ENCODE measurements at regions not wholly inside any gene's neighbourhood (a gene's known extent, or its start where the extent isn't known, plus 50 kb on each side); places are given as distances from the start of the nearest gene placed in this dataset.
"Not testable (repeated sequence)": the region's sequence is repeated elsewhere in the genome, so short reads cannot be mapped to it uniquely, and the experiment has no call there.

GRCh38 chr7:91719008-91719407 is 161.5 kb downstream of the MTERF1 start:
- CTCF ChIA-PET: no interaction called here
- no peak overlapping the region for H3K4me3 ChIP-seq (ENCODE audit: low read depth, low read length)
- no peak for TF ChIP-seq CTCF (IDR thresholded peaks at IDR 0.05; ENCODE audit: low read depth, low read length)
- DNase-seq (ENCODE audit: low read depth, low spot score): no peak
- H3K27me3 ChIP-seq (ENCODE audit: control insufficient read depth, insufficient read depth, low read length): no peaks in the 10 kb centered on the region
- H3K27ac ChIP-seq (ENCODE audit: low read depth, low read length): no peak overlapping the region
- POLR2A ChIA-PET: no interaction called here
- H3K9me3 ChIP-seq (ENCODE audit: control insufficient read depth, insufficient read depth, low read length): no peaks in the 10 kb centered on the region

GRCh38 chr7:91720260-91720937 is 160.1 kb downstream of the MTERF1 start:
- H3K27me3 ChIP-seq (ENCODE audit: control insufficient read depth, insufficient read depth, low read length): no peaks in the 10 kb centered on the region
- POLR2A ChIA-PET: no interaction called here
- H3K27ac ChIP-seq (ENCODE audit: low read depth, low read length): no peak overlapping the region
- no peak for TF ChIP-seq CTCF (IDR thresholded peaks at IDR 0.05; ENCODE audit: low read depth, low read length)
- CTCF ChIA-PET: no interaction called here
- H3K4me3 ChIP-seq (ENCODE audit: low read depth, low read length): no peak overlapping the region
- H3K9me3 ChIP-seq (ENCODE audit: control insufficient read depth, insufficient read depth, low read length): no peaks in the 10 kb centered on the region
- no peak for DNase-seq (ENCODE audit: low read depth, low spot score)

GRCh38 chr7:91722831-91723230 is 157.7 kb downstream of the MTERF1 start:
- TF ChIP-seq CTCF (IDR thresholded peaks at IDR 0.05; ENCODE audit: low read depth, low read length): no peak
- H3K9me3 ChIP-seq (ENCODE audit: control insufficient read depth, insufficient read depth, low read length): no peaks in the 10 kb centered on the region
- no peaks in the 10 kb centered on the region for H3K27me3 ChIP-seq (ENCODE audit: control insufficient read depth, insufficient read depth, low read length)
- DNase-seq (ENCODE audit: low read depth, low spot score): no peak
- no peak overlapping the region for H3K4me3 ChIP-seq (ENCODE audit: low read depth, low read length)
- ChIA-PET CTCF (no interaction called here), POLR2A (no interaction called here)
- no peak overlapping the region for H3K27ac ChIP-seq (ENCODE audit: low read depth, low read length)

- CTCF ChIA-PET; POLR2A ChIA-PET; H3K27me3 ChIP-seq (ENCODE audit: control insufficient read depth, insufficient read depth, low read length); H3K9me3 ChIP-seq (ENCODE audit: control insufficient read depth, insufficient read depth, low read length); H3K4me3 ChIP-seq (ENCODE audit: low read depth, low read length); H3K27ac ChIP-seq (ENCODE audit: low read depth, low read length); DNase-seq (ENCODE audit: low read depth, low spot score): not testable (repeated sequence)
Observed at GRCh38 chr7:91729046-91729445, 151.5 kb downstream of the MTERF1 start.

GRCh38 chr7:91731976-91732375 is 148.5 kb downstream of the MTERF1 start:
- H3K27me3 ChIP-seq (ENCODE audit: control insufficient read depth, insufficient read depth, low read length): no peaks in the 10 kb centered on the region
- DNase-seq (ENCODE audit: low read depth, low spot score): no peak
- POLR2A ChIA-PET: no interaction called here
- no peak overlapping the region for H3K27ac ChIP-seq (ENCODE audit: low read depth, low read length)
- CTCF ChIA-PET: no interaction called here
- no peak overlapping the region for H3K4me3 ChIP-seq (ENCODE audit: low read depth, low read length)
- no peak for TF ChIP-seq CTCF (IDR thresholded peaks at IDR 0.05; ENCODE audit: low read depth, low read length)
- H3K9me3 ChIP-seq (ENCODE audit: control insufficient read depth, insufficient read depth, low read length): no peaks in the 10 kb centered on the region

GRCh38 chr7:91749418-91749817 is 131.1 kb downstream of the MTERF1 start:
- Histone ChIP-seq H3K4me3 (ENCODE audit: low read depth, low read length) (no peak overlapping the region), H3K9me3 (ENCODE audit: control insufficient read depth, insufficient read depth, low read length) (no peaks in the 10 kb centered on the region), H3K27me3 (ENCODE audit: control insufficient read depth, insufficient read depth, low read length) (no peaks in the 10 kb centered on the region), H3K27ac (ENCODE audit: low read depth, low read length) (no peak overlapping the region)
- no peak for TF ChIP-seq CTCF (IDR thresholded peaks at IDR 0.05; ENCODE audit: low read depth, low read length)
- ChIA-PET POLR2A (no interaction called here), CTCF (no interaction called here)
- no peak for DNase-seq (ENCODE audit: low read depth, low spot score)

All from AG04450 (cell line).